ENCODE measurements at regions not wholly inside any gene's neighbourhood (a gene's known extent, or its start where the extent isn't known, plus 50 kb on each side); places are given as distances from the start of the nearest gene placed in this dataset.

GRCh38 chr12:30484658-30485057 lies 211.0 kb downstream of the IPO8 start:
- TF ChIP-seq POLR2A (IDR thresholded peaks at IDR 0.05): no peak
- TF ChIP-seq CTCF (IDR thresholded peaks at IDR 0.05): no peak
